ENCODE measurements at regions not wholly inside any gene's neighbourhood (a gene's known extent, or its start where the extent isn't known, plus 50 kb on each side); places are given as distances from the start of the nearest gene placed in this dataset.

- TF ChIP-seq ZFP3 (CRISPR knock-in tag; IDR thresholded peaks at IDR 0.05) (no peak), ZC3H10 (CRISPR knock-in tag; IDR thresholded peaks at IDR 0.05) (no peak), ZFP30 (CRISPR knock-in tag; IDR thresholded peaks at IDR 0.05) (no peak), PPARA (CRISPR knock-in tag; IDR thresholded peaks at IDR 0.05; ENCODE audit: borderline replicate concordance) (no peak), PATZ1 (CRISPR knock-in tag; IDR thresholded peaks at IDR 0.05; ENCODE audit: borderline replicate concordance) (no peak), ISL1 (CRISPR knock-in tag; IDR thresholded peaks at IDR 0.05) (no peak), CSDC2 (CRISPR knock-in tag; IDR thresholded peaks at IDR 0.05) (no peak), ZNF565 (CRISPR knock-in tag; conservative IDR thresholded peaks at IDR 0.05; ENCODE audit: low read depth) (no peak), RARB (CRISPR knock-in tag; IDR thresholded peaks at IDR 0.05) (no peak), POU6F1 (CRISPR knock-in tag; IDR thresholded peaks at IDR 0.05; ENCODE audit: borderline replicate concordance, low read depth) (no peak), CREB5 (CRISPR knock-in tag; IDR thresholded peaks at IDR 0.05; ENCODE audit: low read depth) (no peak), ESRRG (CRISPR knock-in tag; IDR thresholded peaks at IDR 0.05) (no peak), ARNTL (CRISPR knock-in tag; IDR thresholded peaks at IDR 0.05; ENCODE audit: borderline replicate concordance, low read depth) (no peak)
These were observed 267.8 kb upstream of the SKOR2 start for GRCh38 chr18:47519277-47519676.
